ENCODE measurements at regions not wholly inside any gene's neighbourhood (a gene's known extent, or its start where the extent isn't known, plus 50 kb on each side); places are given as distances from the start of the nearest gene placed in this dataset.

- DNase-seq = no peak
Observed at GRCh38 chr12:61765926-61766325, 494.3 kb upstream of the USP15 start.

- no peak for DNase-seq
Observed at GRCh38 chr12:61780435-61780834, 479.8 kb upstream of the USP15 start.

GRCh38 chr12:61781021-61781581 lies 479.1 kb upstream of the USP15 start:
- no peak for DNase-seq

GRCh38 chr12:61796846-61797245 lies 463.4 kb upstream of the USP15 start:
- DNase-seq = no peak

GRCh38 chr12:61797266-61797665 lies 462.9 kb upstream of the USP15 start:
- DNase-seq = no peak

GRCh38 chr12:61798778-61799177 lies 461.4 kb upstream of the USP15 start:
- DNase-seq = no peak

- no peak for DNase-seq
Observed at GRCh38 chr12:61804301-61804700, 455.9 kb upstream of the USP15 start.

- DNase-seq = no peak
Observed at GRCh38 chr12:61808856-61809255, 451.3 kb upstream of the USP15 start.

- no peak for DNase-seq
Observed at GRCh38 chr12:61810486-61810885, 449.7 kb upstream of the USP15 start.

GRCh38 chr12:61821381-61821780 lies 438.8 kb upstream of the USP15 start:
- DNase-seq = no peak

GRCh38 chr12:61823102-61823501 lies 437.1 kb upstream of the USP15 start:
- no peak for DNase-seq

GRCh38 chr12:61846765-61847164 lies 413.4 kb upstream of the USP15 start:
- DNase-seq = no peak

- DNase-seq = no peak
Observed at GRCh38 chr12:61848893-61849292, 411.3 kb upstream of the USP15 start.

- DNase-seq = no peak
Observed at GRCh38 chr12:61853945-61854344, 406.3 kb upstream of the USP15 start.

GRCh38 chr12:61854902-61855301 lies 405.3 kb upstream of the USP15 start:
- DNase-seq = no peak

- DNase-seq = no peak
Observed at GRCh38 chr12:61857968-61858367, 402.2 kb upstream of the USP15 start.

- no peak for DNase-seq
Observed at GRCh38 chr12:61860451-61860850, 399.8 kb upstream of the USP15 start.

GRCh38 chr12:61862986-61863385 lies 397.2 kb upstream of the USP15 start:
- no peak for DNase-seq

GRCh38 chr12:61863811-61864210 lies 396.4 kb upstream of the USP15 start:
- DNase-seq = no peak

- no peak for DNase-seq
Observed at GRCh38 chr12:61869796-61870195, 390.4 kb upstream of the USP15 start.

- DNase-seq = peak; percentile 5
Observed at GRCh38 chr12:61870658-61871484, 389.3 kb upstream of the USP15 start.

GRCh38 chr12:61871485-61871810 lies 388.8 kb upstream of the USP15 start:
- no peak for DNase-seq

GRCh38 chr12:61879229-61879628 lies 381.0 kb upstream of the USP15 start:
- DNase-seq = no peak

- DNase-seq = no peak
Observed at GRCh38 chr12:61880186-61880585, 380.0 kb upstream of the USP15 start.

Measured in muscle of arm (tissue), 1 donor.